Endothelial cell of umbilical vein (primary cell): ENCODE measurements at regions not wholly inside any gene's neighbourhood (a gene's known extent, or its start where the extent isn't known, plus 50 kb on each side); places are given as distances from the start of the nearest gene placed in this dataset.

Source experiments
- BruUV-seq: library from RNA; stranded (reverse); fragments of 400-500 nt; replicated peaks from 2 replicates; lab custom pipeline; 2021; lab: Mats Ljungman, UMichigan
- CTCF ChIA-PET: fragments of 300-600, 350-600 bp; sonication (Branson Sonifier 250); formaldehyde crosslinking; loops from one replicate; lab custom pipeline; 2021; ENCODE audit warnings: antibody characterized with exemption, inconsistent platforms; lab: Charles Lee
- POLR2A ChIA-PET: fragments of 300-600, 350-600 bp; sonication (Branson Sonifier 250); formaldehyde crosslinking; loops from one replicate; lab custom pipeline; 2021; ENCODE audit warnings: antibody characterized with exemption, inconsistent platforms; lab: Charles Lee
- DNase-seq: peaks from one replicate; pipeline ENCODE4 v3.0.0-alpha.2; 2011; ENCODE audit warnings: low read depth, low spot score
- FAIRE-seq: peaks from 2 replicates; lab custom pipeline; 2011; peaks lifted over from hg19 to GRCh38; lab: Jason Lieb, UNC
- H2AFZ ChIP-seq: 2 replicates; pipeline ENCODE4 v1.6.0; 2012; ENCODE audit warnings: low read depth, low read length, control low read depth, inconsistent platforms
- H3K27ac ChIP-seq: 2 replicates; pipeline ENCODE4 v1.5.1; 2011; ENCODE audit warnings: low read depth, mild to moderate bottlenecking, control low read depth, low read length, moderate library complexity; ENCODE audit not compliant: insufficient read depth
- H3K27me3 ChIP-seq, 2 experiments: 2 replicates each; pipeline versions ENCODE4 v1.6.0 to v1.6.1; 2011; ENCODE audit warnings: low read length in 2 of 2, mixed read lengths in 1 of 2; ENCODE audit not compliant: control insufficient read depth in 2 of 2, insufficient read depth in 2 of 2
- H3K36me3 ChIP-seq, 2 experiments: 2 replicates in 1 of 2; 3 replicates in 1 of 2; pipeline ENCODE4 v1.5.1; 2011; ENCODE audit warnings: low read length in 2 of 2, mild to moderate bottlenecking in 1 of 2, moderate library complexity in 1 of 2; ENCODE audit not compliant: control insufficient read depth in 2 of 2, insufficient read depth in 2 of 2; ENCODE audit errors: extremely low read depth in 1 of 2
- H3K4me1 ChIP-seq: 3 replicates; pipeline ENCODE4 v1.5.1; 2011; ENCODE audit warnings: mild to moderate bottlenecking, low read length; ENCODE audit not compliant: control insufficient read depth, insufficient read depth; ENCODE audit errors: extremely low read depth
- H3K4me2 ChIP-seq: 2 replicates; pipeline ENCODE4 v1.6.1; 2011; ENCODE audit warnings: low read length, control low read depth, mixed read lengths; ENCODE audit not compliant: insufficient read depth
- H3K4me3 ChIP-seq, 3 experiments: fragments of 200-600 bp in 1 of 3; sonication (generic), shearing (Covaris generic) in 1 of 3; replicated peaks in 1 of 3; 2 replicates each; pipeline ENCODE4 v1.5.1; 2011 to 2016; ENCODE audit warnings: control low read depth in 3 of 3, low read length in 3 of 3, mild to moderate bottlenecking in 2 of 3, inconsistent platforms in 1 of 3, low read depth in 1 of 3, moderate library complexity in 1 of 3; ENCODE audit not compliant: insufficient read depth in 1 of 3
- H3K79me2 ChIP-seq: 2 replicates; pipeline ENCODE4 v1.6.0; 2012; ENCODE audit warnings: low read length, inconsistent platforms; ENCODE audit not compliant: control insufficient read depth, insufficient read depth
- H3K9ac ChIP-seq: replicated peaks from 2 replicates; pipeline ENCODE3; 2011; ENCODE audit warnings: low read length, control low read depth; ENCODE audit not compliant: insufficient read depth; ENCODE audit errors: extremely low read depth
- H3K9me1 ChIP-seq: replicated peaks from 3 replicates; pipeline ENCODE4 v1.6.0; 2011; ENCODE audit warnings: mild to moderate bottlenecking, low read length; ENCODE audit not compliant: control insufficient read depth, insufficient read depth; ENCODE audit errors: extremely low read depth
- H3K9me3 ChIP-seq: replicated peaks from 2 replicates; pipeline ENCODE4 v1.5.1; 2012; ENCODE audit warnings: low read length, inconsistent platforms; ENCODE audit not compliant: control insufficient read depth, insufficient read depth
- H4K20me1 ChIP-seq: replicated peaks from 2 replicates; pipeline ENCODE3; 2011; ENCODE audit warnings: mild to moderate bottlenecking, low read length; ENCODE audit not compliant: control insufficient read depth, insufficient read depth; ENCODE audit errors: extremely low read depth
- EZH2 ChIP-seq: IDR thresholded peaks from 2 replicates; pipeline ENCODE4 v1.6.1; 2012; ENCODE audit warnings: borderline replicate concordance, low read depth, mild to moderate bottlenecking, moderate library complexity, low read length, inconsistent platforms; ENCODE audit not compliant: severe bottlenecking
- FOS ChIP-seq: IDR thresholded peaks from 2 replicates; pipeline ENCODE4 v1.6.1; 2011; ENCODE audit warnings: mild to moderate bottlenecking, low read length, moderate library complexity, borderline replicate concordance; ENCODE audit not compliant: insufficient read depth
- GATA2 ChIP-seq: IDR thresholded peaks from 2 replicates; pipeline ENCODE4 v1.7.0; 2011; ENCODE audit warnings: low read depth, mild to moderate bottlenecking, moderate library complexity, mixed read lengths, low read length; ENCODE audit not compliant: insufficient read length, insufficient read depth
- JUN ChIP-seq: IDR thresholded peaks from 2 replicates; pipeline ENCODE4 v1.6.1; 2011; ENCODE audit warnings: borderline replicate concordance, low read depth; ENCODE audit not compliant: insufficient read length, insufficient read depth
- MYC ChIP-seq: IDR thresholded peaks from one replicate; pipeline ENCODE4 v1.6.1; 2011; ENCODE audit warnings: mild to moderate bottlenecking, low read depth, low read length
- POLR2A ChIP-seq: IDR thresholded peaks from 2 replicates; pipeline ENCODE4 v1.6.1; 2012; ENCODE audit warnings: low read depth, mild to moderate bottlenecking, control low read depth, low read length
- POLR2AphosphoS5 ChIP-seq: IDR thresholded peaks from 2 replicates; pipeline ENCODE4 v1.6.1; 2012; ENCODE audit warnings: low read depth, mild to moderate bottlenecking, control low read depth, low read length, moderate library complexity; ENCODE audit not compliant: insufficient read depth
- dilution Hi-C: fragments of 300-500 bp; cut with MboI; formaldehyde crosslinking; loops from one replicate; pipeline ENCODE4 v1.15.0; 2019; ENCODE audit warnings: low sequenced_read_pairs; ENCODE audit not compliant: extremely low pct_ligation_motif_present
- intact Hi-C: fragments of 100-400 bp; cut with micrococcal nuclease; formaldehyde crosslinking; loops from one replicate; pipeline ENCODE4 v1.10.0; 2022
- TF ChIP-seq, protein P1 (sequence below): IDR thresholded peaks from 2 replicates; pipeline ENCODE4 v1.6.1; 2011; ENCODE audit not compliant: insufficient read depth, insufficient read length
- TF ChIP-seq, protein P2 (sequence below), 2 donors: IDR thresholded peaks; 1 replicate in 1 of 2; 2 replicates in 1 of 2; pipeline ENCODE4 v1.5.1; 2011; ENCODE audit warnings: low read length in 2 of 2, mild to moderate bottlenecking in 2 of 2, moderate library complexity in 2 of 2, control low read depth in 1 of 2, inconsistent platforms in 1 of 2, low read depth in 1 of 2; ENCODE audit not compliant: insufficient read depth in 1 of 2; ENCODE audit errors: extremely low read depth in 1 of 2

DNA sequence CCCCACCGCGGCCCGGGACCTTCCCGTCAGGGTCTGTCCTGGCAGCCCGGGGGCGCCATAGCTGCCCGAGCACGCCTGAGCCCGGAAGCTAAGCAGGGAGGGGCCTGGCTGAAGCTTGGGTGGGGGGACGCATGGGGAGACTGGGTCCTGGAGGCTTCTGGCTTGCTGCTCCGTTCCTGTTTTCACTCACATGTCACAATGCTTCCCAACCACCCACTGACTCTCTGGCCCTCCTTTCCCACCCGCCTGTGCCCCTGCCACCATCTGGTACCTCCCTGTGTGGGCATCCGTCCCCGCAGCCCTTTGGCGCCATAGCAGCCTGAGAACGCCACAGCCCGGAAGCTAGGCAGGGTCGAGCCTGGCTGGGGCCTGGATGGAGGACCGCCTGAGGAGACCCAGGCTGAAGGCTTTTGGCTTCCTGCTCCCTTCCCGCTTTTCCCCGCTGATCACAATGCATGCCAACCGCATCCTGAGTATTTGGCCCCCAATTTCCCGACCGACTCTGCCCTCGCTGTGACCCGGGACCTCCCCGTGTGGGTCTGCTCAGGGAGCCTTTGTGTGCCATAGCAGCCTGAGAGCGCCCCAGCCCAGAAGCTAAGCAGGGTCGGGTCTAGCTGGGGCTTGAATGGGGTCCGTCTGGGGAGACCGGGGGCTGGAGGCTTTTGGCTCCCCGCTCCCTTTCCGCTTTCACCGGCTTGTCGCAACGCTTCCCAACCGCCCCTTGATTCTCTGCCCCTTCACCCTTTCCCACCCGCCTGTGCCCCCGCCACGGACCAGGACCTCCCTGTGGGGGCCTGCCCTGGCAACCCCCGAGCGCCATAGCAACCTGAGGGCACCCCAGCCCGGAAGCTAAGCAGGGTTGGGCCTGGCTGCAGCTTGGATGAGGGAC is 2290.1 kb downstream of the TP53TG3F start:
- ChIA-PET POLR2A (no interaction called here), CTCF (no interaction called here)
- TF ChIP-seq JUN (no peak), EZH2 (no peak), POLR2AphosphoS5 (no peak), MYC (no peak)
- TF ChIP-seq, protein P1, sequence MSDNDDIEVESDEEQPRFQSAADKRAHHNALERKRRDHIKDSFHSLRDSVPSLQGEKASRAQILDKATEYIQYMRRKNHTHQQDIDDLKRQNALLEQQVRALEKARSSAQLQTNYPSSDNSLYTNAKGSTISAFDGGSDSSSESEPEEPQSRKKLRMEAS = no peak
- Histone ChIP-seq H3K27ac (no peak overlapping the region), H3K9me3 (no peaks in the 10 kb centered on the region), H3K4me3 (no peak overlapping the region), H4K20me1 (no peaks in the 10 kb centered on the region), H3K9ac (no peak overlapping the region), H3K27me3 (no peaks in the 10 kb centered on the region), H3K4me2 (no peak overlapping the region), H3K4me1 (no peaks in the 10 kb centered on the region), H3K36me3 (no peaks in the 10 kb centered on the region), H2AFZ (no peak overlapping the region), H3K9me1 (no peaks in the 10 kb centered on the region), H3K79me2 (no peaks in the 10 kb centered on the region)
- DNase-seq (no peak), FAIRE-seq (no peak)
- dilution Hi-C loops = no loop called here
- no TSS peak for BruUV-seq
- intact Hi-C loops = no loop called here

DNA sequence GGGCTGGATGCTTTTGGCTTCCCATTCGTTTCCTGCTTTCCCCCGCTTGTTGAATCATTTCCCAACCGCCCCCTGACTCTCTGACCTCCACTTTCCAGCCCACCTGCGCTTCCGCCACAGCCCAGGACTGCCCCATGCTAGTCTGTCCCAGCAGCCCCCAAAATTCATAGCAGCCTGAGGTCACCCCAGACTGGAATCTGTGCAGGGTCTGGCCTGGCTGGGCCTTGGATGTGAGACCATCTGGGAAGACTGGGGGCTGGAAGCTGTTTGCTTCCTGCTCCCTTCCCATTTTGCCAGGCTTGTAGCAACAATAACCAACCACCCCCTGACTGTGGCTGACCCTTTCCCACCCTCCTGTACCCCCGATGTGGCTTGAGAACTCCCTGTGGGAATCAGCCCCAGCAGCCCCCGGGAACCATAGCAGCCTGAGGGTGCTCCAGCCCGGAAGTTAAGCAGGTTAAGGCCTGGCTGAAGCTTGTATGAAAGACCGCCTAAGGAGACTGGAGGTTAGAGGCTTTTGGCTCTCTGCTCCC is 2290.8 kb downstream of the TP53TG3F start:
- intact Hi-C loops = no loop called here
- TF ChIP-seq MYC (no peak), POLR2A (no peak), FOS (no peak), EZH2 (no peak), GATA2 (no peak), JUN (no peak), POLR2AphosphoS5 (no peak)
- TF ChIP-seq, protein P2, sequence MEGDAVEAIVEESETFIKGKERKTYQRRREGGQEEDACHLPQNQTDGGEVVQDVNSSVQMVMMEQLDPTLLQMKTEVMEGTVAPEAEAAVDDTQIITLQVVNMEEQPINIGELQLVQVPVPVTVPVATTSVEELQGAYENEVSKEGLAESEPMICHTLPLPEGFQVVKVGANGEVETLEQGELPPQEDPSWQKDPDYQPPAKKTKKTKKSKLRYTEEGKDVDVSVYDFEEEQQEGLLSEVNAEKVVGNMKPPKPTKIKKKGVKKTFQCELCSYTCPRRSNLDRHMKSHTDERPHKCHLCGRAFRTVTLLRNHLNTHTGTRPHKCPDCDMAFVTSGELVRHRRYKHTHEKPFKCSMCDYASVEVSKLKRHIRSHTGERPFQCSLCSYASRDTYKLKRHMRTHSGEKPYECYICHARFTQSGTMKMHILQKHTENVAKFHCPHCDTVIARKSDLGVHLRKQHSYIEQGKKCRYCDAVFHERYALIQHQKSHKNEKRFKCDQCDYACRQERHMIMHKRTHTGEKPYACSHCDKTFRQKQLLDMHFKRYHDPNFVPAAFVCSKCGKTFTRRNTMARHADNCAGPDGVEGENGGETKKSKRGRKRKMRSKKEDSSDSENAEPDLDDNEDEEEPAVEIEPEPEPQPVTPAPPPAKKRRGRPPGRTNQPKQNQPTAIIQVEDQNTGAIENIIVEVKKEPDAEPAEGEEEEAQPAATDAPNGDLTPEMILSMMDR (IDR thresholded peaks at IDR 0.05; ENCODE audit: extremely low read depth in 1 of 2, insufficient read depth in 1 of 2, low read depth in 1 of 2, low read length in 2 of 2) = no peak
- TF ChIP-seq, protein P1 = no peak
- no TSS peak for BruUV-seq
- Histone ChIP-seq H3K27ac (no peak overlapping the region), H3K9ac (no peak overlapping the region), H3K9me1 (no peaks in the 10 kb centered on the region), H3K4me1 (no peaks in the 10 kb centered on the region), H3K27me3 (no peaks in the 10 kb centered on the region), H3K4me2 (no peak overlapping the region), H4K20me1 (no peaks in the 10 kb centered on the region), H2AFZ (no peak overlapping the region), H3K79me2 (no peaks in the 10 kb centered on the region), H3K4me3 (no peak overlapping the region), H3K9me3 (peaks cover 4% of the 10 kb centered on the region), H3K36me3 (no peaks in the 10 kb centered on the region)
- ChIA-PET CTCF (no interaction called here), POLR2A (no interaction called here)
- dilution Hi-C loops = no loop called here
- no peak for FAIRE-seq
- DNase-seq = no peak
